HG03135 (cell line): ENCODE measurements at regions not wholly inside any gene's neighbourhood (a gene's known extent, or its start where the extent isn't known, plus 50 kb on each side); places are given as distances from the start of the nearest gene placed in this dataset.
"Not testable (repeated sequence)": the region's sequence is repeated elsewhere in the genome, so short reads cannot be mapped to it uniquely, and the experiment has no call there.

Experiments used
- ATAC-seq: cut with Tn5 transposase; IDR thresholded peaks from one replicate; pipeline ENCODE4 v1.9.1; 2021; ENCODE audit warnings: mild to moderate bottlenecking, moderate library complexity; ENCODE audit not compliant: unreplicated experiment

- no peak for ATAC-seq
Measured at GRCh38 chr9:31730398-31730797, 654.0 kb upstream of the ACO1 start.

- ATAC-seq = no peak
Measured at GRCh38 chr9:31733166-31733565, 651.3 kb upstream of the ACO1 start.

- no peak for ATAC-seq
Measured at GRCh38 chr9:31736581-31737179, 647.8 kb upstream of the ACO1 start.

GRCh38 chr9:31740705-31741104 is 643.7 kb upstream of the ACO1 start:
- ATAC-seq = no peak

GRCh38 chr9:31744589-31744988 is 639.9 kb upstream of the ACO1 start:
- no peak for ATAC-seq

- no peak for ATAC-seq
Measured at GRCh38 chr9:31745468-31745867, 639.0 kb upstream of the ACO1 start.

GRCh38 chr9:31745886-31746285 is 638.6 kb upstream of the ACO1 start:
- no peak for ATAC-seq

- no peak for ATAC-seq
Measured at GRCh38 chr9:31753756-31754155, 630.7 kb upstream of the ACO1 start.

GRCh38 chr9:31759703-31760102 is 624.7 kb upstream of the ACO1 start:
- ATAC-seq = no peak

GRCh38 chr9:31774021-31774420 is 610.4 kb upstream of the ACO1 start:
- not testable (repeated sequence) for ATAC-seq

GRCh38 chr9:31774571-31774970 is 609.9 kb upstream of the ACO1 start:
- no peak for ATAC-seq

- no peak for ATAC-seq
Measured at GRCh38 chr9:31776471-31776870, 608.0 kb upstream of the ACO1 start.

- no peak for ATAC-seq
Measured at GRCh38 chr9:31783491-31783890, 601.0 kb upstream of the ACO1 start.

GRCh38 chr9:31790720-31791119 is 593.7 kb upstream of the ACO1 start:
- ATAC-seq = no peak

- no peak for ATAC-seq
Measured at GRCh38 chr9:31799953-31800609, 584.4 kb upstream of the ACO1 start.

- no peak for ATAC-seq
Measured at GRCh38 chr9:31807574-31808256, 576.7 kb upstream of the ACO1 start.

- ATAC-seq = no peak
Measured at GRCh38 chr9:31808766-31809165, 575.7 kb upstream of the ACO1 start.

- no peak for ATAC-seq
Measured at GRCh38 chr9:31820426-31820825, 564.0 kb upstream of the ACO1 start.

GRCh38 chr9:31821583-31821982 is 562.9 kb upstream of the ACO1 start:
- ATAC-seq = no peak

GRCh38 chr9:31823365-31823764 is 561.1 kb upstream of the ACO1 start:
- no peak for ATAC-seq

GRCh38 chr9:31824860-31825259 is 559.6 kb upstream of the ACO1 start:
- ATAC-seq = no peak

GRCh38 chr9:31837211-31837610 is 547.2 kb upstream of the ACO1 start:
- ATAC-seq = no peak
